Left ventricle myocardium superior (tissue), 1 donor: ENCODE measurements at regions not wholly inside any gene's neighbourhood (a gene's known extent, or its start where the extent isn't known, plus 50 kb on each side); places are given as distances from the start of the nearest gene placed in this dataset.
"Not testable (repeated sequence)": the region's sequence is repeated elsewhere in the genome, so short reads cannot be mapped to it uniquely, and the experiment has no call there.

Source experiments
- ATAC-seq: fragments of 200-7000 bp; cut with Tn5 transposase; one replicate; pipeline ENCODE4 v1.9.1; 2020; ENCODE audit warnings: mild to moderate bottlenecking, moderate library complexity
- DNase-seq: peaks from one replicate; pipeline ENCODE4 v3.0.0-alpha.2; 2020
- intact Hi-C: fragments of 100-400 bp; cut with micrococcal nuclease; formaldehyde crosslinking; loops from one replicate; pipeline ENCODE4 v1.11.0; 2022
- donor health status: DM: no; HTN: yes; CAD: no; lungs with severe emphysema.

- no peak for ATAC-seq
- intact Hi-C loops = no loop called here
- DNase-seq = no peak
Observed at GRCh38 chr10:125423569-125423968, 259.4 kb downstream of the TEX36 start.

GRCh38 chr10:125419831-125420230, 259.5 kb upstream of the CTBP2 start:
- ATAC-seq = no peak
- no peak for DNase-seq
- intact Hi-C loops = no loop called here

GRCh38 chr10:125419146-125419545, 258.8 kb upstream of the CTBP2 start:
- ATAC-seq = no peak
- intact Hi-C loops = no loop called here

GRCh38 chr10:125417605-125418004, 257.2 kb upstream of the CTBP2 start:
- ATAC-seq (no peak), DNase-seq (no peak)
- intact Hi-C loops = no loop called here

More at GRCh38 chr10:125419146-125419545, 258.8 kb upstream of the CTBP2 start:
- DNase-seq = no peak

- intact Hi-C loops = no loop called here
- DNase-seq (no peak), ATAC-seq (no peak)
Observed at GRCh38 chr10:125415964-125416363, 255.6 kb upstream of the CTBP2 start.

- intact Hi-C loops = no loop called here
- ATAC-seq = no peak
- DNase-seq = no peak
Observed at GRCh38 chr10:125415006-125415633, 254.8 kb upstream of the CTBP2 start.

GRCh38 chr10:125411724-125412123, 251.4 kb upstream of the CTBP2 start:
- intact Hi-C loops = no loop called here
- ATAC-seq (no peak), DNase-seq (no peak)

GRCh38 chr10:125409756-125410155, 249.4 kb upstream of the CTBP2 start:
- no peak for ATAC-seq
- no peak for DNase-seq
- intact Hi-C loops = no loop called here

- DNase-seq (no peak), ATAC-seq (no peak)
- intact Hi-C loops = no loop called here
Observed at GRCh38 chr10:125407557-125407956, 247.2 kb upstream of the CTBP2 start.

- no peak for ATAC-seq
- no peak for DNase-seq
- intact Hi-C loops = no loop called here
Observed at GRCh38 chr10:125407000-125407502, 246.7 kb upstream of the CTBP2 start.

GRCh38 chr10:125404902-125405301, 244.5 kb upstream of the CTBP2 start:
- ATAC-seq, DNase-seq, intact Hi-C loops: not testable (repeated sequence)

GRCh38 chr10:125401462-125401861, 241.1 kb upstream of the CTBP2 start:
- intact Hi-C loops = no loop called here
- ATAC-seq (no peak), DNase-seq (no peak)

GRCh38 chr10:125399289-125399688, 238.9 kb upstream of the CTBP2 start:
- intact Hi-C loops = no loop called here
- ATAC-seq (no peak), DNase-seq (no peak)

GRCh38 chr10:125398270-125398669, 237.9 kb upstream of the CTBP2 start:
- intact Hi-C loops = no loop called here
- DNase-seq = no peak

GRCh38 chr10:125397608-125398007, 237.2 kb upstream of the CTBP2 start:
- DNase-seq (no peak), ATAC-seq (no peak)
- intact Hi-C loops = no loop called here

More at GRCh38 chr10:125398270-125398669, 237.9 kb upstream of the CTBP2 start:
- ATAC-seq = no peak

GRCh38 chr10:125396676-125397075, 236.3 kb upstream of the CTBP2 start:
- intact Hi-C loops = no loop called here
- ATAC-seq (no peak), DNase-seq (no peak)

- ATAC-seq (no peak), DNase-seq (no peak)
- intact Hi-C loops = no loop called here
Observed at GRCh38 chr10:125392609-125393008, 232.2 kb upstream of the CTBP2 start.

GRCh38 chr10:125392154-125392553, 231.8 kb upstream of the CTBP2 start:
- DNase-seq (no peak), ATAC-seq (no peak)
- intact Hi-C loops = no loop called here

GRCh38 chr10:125389648-125390047, 229.3 kb upstream of the CTBP2 start:
- intact Hi-C loops = no loop called here
- DNase-seq = no peak
- no peak for ATAC-seq

GRCh38 chr10:125379592-125379991, 219.2 kb upstream of the CTBP2 start:
- intact Hi-C loops = no loop called here
- no peak for DNase-seq
- ATAC-seq = no peak

- intact Hi-C loops = no loop called here
- ATAC-seq (no peak), DNase-seq (no peak)
Observed at GRCh38 chr10:125377368-125377767, 217.0 kb upstream of the CTBP2 start.
